ENCODE measurements at regions not wholly inside any gene's neighbourhood (a gene's known extent, or its start where the extent isn't known, plus 50 kb on each side); places are given as distances from the start of the nearest gene placed in this dataset.
"Not testable (repeated sequence)": the region's sequence is repeated elsewhere in the genome, so short reads cannot be mapped to it uniquely, and the experiment has no call there.

DNA sequence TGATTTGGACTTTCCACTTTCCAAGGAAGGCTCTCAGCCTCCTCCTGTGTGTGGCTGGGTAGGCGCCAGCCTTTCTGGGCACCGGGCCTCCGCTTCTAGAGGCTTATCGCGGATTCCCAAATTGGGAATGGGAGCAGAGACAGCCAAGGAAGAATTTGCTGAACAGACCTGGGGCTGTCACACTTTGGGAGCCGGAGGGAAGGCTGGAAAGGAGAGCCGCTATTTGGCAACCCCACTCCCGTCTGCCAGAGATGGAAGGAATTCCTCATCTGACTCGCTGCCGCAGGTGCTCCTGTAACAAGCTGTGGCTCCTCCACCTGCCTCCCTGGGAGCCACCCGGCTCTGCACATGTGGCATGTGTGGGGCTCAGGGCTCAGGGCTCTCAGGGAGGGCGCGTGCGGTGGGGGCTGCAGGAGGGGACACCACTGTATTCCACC, 50.8 kb upstream of the ECHDC3 start:
- no peak for DNase-seq

DNA sequence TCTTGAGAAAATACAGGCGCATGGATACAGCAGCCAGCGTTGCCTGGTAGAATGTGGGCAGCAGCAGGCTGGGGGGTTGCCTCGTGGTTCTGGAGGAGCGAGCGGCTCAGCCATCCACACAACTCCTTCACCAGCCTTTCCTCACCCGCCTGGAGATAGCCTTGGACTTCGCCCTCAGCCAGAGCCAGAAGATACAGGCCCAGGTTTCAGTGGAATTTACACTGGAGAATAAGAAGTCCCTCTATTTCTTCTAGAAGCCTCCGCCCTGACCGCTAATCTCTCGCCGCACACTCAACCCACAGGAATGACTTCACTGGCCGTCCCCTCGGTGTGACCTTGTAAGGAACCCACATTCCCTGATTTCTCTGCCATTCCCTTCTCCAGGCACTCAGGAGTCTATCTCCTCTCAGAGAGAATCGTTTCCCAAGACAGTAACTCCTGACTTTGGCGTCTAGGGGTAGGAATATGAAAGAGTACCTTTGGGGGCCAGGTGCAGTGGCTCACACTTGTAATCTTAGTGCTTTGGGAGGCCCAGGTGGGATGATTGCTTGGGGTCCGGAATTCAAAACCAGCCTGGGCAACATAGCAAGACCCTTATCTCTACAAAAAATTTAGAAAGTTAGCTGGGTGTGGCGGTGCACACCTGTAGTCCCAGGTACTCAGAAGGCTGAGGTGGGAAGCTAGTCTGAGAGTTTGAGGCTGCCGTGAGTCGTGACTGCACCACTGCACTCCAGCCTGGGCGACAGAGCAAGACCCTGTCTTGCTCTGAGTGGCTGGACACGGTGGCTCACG, 52.0 kb upstream of the ECHDC3 start:
- DNase-seq: no peak

DNA sequence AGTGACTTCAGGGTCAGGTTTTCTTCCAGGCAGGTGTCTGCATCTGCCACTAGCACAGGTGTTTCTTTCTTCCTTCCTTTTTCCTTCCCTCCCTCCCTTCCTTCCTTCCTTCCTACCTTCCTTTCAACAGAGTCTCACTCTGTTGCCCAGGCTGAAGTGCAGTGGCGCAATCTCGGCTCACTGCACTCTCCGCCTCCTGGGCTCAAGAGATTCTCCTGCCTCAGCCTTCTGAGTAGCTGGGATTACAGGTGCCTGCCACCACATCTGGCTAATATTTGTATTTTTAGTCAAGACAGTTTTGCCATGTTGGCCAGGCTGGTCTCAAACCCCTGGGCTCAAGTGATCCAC, 53.8 kb upstream of the ECHDC3 start:
- not testable (repeated sequence) for DNase-seq

DNA sequence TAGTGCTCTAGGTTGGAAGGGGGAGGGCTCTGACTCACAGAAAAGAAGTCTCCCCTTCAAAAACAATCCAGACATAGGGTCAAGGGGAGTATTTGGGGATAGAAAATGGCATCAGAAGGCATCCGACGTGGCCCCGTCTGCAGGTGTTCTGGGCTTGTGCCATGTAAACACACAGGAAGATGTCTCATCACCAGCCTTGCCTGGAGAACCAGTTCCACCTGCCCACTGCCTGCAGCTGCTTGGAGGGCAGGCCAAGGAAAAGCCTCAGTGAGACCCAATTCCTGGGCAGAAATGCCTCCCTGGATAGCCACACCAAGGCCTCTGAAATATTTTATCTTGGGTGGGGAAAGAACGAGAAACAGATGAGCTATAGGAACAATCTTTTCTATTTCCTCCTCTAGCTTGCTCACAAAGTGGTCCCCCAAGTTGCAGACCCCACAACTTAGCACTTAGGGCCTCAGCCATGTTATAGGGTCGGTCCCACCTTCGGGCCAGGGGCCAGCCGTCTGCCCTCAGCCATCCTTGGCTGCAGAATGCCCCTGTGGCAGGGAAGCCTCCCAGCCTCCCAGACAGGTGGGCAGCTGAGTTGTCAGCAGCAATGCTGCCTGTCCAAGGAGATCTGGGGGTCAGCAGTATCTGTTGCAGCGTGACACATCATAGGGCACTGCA, 54.3 kb upstream of the ECHDC3 start:
- DNase-seq: no peak

DNA sequence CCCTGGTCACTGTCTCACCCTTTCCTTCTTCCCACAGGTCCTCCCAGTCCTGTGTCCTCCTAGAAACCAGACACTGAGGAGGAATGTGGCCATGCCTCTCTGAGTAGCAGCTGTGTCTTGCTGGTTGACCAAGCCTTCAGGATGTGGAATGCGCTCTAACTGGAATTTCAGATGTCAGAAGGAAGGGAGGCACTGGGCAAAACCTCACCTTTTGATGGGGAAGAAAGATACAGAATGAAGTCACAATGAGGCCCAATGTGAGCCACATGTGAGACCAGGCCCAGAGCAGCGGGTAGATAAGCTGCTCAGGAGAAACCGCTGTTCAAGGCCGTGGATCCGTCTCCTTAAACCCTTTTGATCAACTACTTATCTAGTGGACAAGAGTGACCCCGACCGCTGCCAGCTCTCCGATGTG, 54.8 kb upstream of the ECHDC3 start:
- DNase-seq: no peak

DNA sequence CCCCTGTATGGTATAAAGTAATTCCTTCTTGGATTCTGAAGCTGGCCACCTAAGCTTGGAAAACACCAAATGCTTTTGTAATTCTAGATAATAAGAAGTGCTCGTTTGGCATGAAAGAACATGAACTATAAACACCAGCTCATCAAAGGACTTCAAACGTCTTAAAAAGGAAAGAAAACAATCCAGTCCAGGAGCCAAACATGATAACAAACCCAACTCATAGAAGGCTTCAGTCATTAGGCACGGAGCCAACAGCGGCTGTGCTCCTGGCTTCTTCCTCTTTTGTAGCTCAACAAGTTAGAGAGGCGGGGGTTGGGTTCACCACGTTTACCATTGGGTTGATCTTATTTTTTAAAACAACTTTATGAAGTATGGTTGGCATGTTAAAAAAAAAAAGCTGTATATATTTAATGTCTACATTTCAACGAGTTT, 56.4 kb upstream of the ECHDC3 start:
- no peak for DNase-seq

DNA sequence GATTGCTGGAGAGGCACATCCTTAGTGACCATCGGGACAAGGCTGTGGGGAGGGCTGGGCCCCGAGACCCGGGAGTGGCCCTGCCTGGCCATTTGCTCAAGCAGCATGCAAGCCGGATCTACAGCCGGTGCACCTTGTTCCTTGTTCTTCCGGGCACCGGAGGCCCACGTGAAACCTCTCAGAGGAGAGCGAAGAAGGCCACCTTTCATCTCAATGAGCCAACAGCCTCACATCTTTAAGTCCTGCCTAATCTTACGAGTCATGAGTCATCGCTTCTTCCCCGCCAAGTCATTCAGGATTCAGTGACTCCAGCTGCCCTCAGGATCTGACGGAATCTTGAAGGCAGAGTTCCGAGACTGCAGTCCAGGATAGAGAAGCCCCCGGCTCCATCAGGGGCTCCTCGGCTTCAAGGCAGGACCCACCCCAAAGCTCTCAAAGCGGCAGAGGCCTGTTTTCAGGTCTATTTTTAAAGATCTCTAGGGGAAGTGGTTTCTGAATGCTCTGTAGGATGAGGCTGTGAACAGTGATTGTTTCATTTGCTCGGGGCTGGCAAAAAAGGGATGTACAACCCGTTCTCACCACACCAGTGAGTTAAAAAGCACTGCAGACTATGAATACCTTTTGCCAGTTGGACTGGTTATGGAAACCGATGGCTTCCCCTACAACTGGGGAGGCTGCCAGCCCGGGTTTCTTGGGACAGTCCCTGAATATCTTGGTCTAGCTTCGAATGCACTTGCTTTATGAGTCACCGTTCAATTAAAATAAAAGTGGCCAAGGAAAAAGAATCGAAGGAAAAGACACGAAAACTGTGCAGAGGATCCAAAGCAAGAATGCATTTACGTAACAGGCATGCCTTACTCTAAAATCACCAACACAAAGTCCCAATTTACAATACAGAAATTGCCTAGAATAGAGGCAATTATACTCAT, 57.2 kb upstream of the ECHDC3 start:
- DNase-seq: no peak

DNA sequence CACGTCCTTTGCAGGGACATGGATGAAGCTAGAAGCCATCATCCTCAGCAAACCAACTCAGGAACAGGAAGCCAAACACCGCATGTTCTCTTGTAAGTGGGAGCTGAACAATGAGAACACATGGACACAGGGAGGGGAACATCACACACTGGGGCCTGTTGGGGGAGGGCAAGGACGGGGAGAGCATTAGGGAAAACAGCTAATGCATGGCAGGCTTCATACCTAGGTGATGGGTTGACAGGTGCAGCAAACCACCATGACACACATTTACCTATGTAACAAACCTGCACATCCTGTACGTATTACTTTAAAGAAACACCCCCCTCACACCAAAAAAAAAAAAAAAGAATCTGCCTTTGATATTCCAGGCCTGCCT, 57.9 kb upstream of the ECHDC3 start:
- DNase-seq: not testable (repeated sequence)

DNA sequence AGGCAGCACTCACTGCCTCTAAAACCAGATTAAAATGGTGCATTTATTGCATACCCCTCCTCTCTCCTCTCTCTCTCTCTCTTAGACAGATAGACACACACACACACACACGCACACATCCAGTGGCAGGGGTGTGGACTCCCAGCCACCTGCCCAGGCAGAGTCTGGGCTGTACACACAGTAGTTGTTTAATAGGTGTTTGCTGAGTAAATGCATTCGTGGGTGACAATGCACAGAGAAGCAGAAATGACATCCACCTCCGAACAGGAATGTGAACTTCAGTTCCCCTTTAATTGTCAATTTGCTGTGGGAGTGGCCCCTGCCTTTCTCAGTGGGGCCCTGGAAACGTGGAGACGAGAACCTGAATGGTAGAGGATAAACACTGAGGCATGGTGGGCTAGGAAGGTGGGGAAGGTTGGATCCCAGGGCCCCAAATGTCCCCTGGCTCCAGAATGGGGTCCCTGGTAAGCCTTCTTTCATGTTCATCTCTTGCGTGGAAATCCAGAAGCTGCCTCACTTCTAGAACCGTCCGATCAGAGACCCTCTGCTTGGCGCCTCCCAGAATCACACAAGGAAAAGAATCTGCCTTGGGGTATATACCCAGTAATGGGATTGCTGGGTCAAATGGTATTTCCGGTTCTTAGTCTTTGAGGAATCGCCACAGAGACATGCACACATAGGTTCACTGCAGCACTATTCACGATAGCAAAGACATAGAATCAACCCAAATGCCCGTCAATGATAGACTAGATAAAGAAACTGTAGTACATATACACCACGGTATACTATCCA, 58.5 kb upstream of the ECHDC3 start:
- no peak for DNase-seq

DNA sequence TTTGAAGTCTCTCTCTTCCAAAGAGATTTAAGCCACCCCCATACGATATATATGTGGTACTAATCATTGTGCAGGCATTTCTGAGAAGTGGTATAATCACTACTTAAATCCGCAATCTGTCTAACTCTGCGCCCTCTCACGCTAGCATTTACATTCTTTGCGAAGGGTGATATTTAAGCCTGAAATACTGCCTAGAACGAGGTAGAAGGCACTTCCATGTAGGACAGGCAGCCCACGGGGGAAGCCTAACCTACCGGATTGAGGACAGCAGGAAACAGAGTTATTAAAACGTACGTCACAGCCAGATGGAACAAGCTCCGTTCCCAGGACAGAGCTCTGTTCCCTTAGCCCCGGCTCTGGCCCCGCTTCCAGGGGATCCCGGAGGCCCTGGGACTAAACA, 59.3 kb upstream of the ECHDC3 start:
- DNase-seq: peak; percentile 8

DNA sequence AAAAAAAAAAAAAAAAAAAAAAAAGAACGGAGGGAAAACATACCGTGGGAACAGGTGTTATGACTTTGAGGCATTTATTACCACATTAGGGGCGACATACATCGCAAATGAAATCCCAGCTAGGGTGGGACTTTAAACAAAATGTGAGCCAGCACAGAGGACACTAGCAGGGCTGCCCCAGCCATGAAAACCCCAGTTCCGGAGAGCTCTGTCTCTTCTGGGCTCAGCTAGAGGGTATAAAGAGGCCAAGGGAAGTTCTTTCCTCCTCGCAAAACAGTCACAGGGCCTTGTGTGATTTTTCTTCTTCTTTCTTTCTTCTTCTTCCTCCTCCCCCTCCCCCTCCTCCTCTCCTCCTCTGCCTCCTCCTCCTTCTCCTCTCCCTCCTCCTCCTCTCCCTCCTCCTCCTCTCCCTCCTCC, 59.9 kb upstream of the ECHDC3 start:
- no peak for DNase-seq

DNA sequence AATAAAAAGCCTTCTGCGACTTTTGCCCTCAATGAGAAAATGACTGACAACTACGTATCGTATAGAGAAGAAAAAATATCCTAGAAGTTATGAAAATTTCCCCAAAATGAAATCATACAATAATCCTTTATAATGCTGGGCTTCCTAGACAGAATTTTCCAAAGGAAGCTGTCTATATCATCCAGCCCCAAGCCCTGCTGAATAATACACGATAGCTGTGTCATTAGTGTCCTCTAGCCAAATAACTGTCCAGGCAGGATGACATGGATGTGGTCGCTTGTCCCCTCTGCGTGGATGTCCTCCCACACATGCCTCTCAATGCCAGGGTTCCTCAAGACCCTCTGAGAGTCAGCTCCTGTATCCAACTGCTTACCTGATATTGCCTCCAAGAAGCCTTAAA, 61.7 kb upstream of the ECHDC3 start:
- DNase-seq: no peak

DNA sequence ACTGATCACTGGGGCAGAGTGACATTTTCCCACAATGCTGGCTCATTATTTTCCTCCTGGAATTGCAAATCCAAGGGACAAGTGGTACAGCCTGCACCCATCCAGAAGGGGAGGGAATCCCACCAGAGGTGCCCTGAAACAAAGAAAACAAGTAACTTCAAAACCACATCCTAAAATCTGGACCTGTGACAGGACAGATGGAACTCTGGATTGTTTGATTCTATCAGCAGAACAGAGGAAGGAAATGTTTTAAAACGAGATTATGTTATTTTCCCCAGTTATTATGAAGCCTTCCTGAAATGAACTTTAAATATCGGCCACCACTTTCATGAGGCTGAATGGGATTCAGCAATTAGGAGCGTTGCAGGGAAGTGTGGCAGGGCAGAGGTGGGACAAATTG, 62.2 kb upstream of the ECHDC3 start:
- DNase-seq: no peak

DNA sequence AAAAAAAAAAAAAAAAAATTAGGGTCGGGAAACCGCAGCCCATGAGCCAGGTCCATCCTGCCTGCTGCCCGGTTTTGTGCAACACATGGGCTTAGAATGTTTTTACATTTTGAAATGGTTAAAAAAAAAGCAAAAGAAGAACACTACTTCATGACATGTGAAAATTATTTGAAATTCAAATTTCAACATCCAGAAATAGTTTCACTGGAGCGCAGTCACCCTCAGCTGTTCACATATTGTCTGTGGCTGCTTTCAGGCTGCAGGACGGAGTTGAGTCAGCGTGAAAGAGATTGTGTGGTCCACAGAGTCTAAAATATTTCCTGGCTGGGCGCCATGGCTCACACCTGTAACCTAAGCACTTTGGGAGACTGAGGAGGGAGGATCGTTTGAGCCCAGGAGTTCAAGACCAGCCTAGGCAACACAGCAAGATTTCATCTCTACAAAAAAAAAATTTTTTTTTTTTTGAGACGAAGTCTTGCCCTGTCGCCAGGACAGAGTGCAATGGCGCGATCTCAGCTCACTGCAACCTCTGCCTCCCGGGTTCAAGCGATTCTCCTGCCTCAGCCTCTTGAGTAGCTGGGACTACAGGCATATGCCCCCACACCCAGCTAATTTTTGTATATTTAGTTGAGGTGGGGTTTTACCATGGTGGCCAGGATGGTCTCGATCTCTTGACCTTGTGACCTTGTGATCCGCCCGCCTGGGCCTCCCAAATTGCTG, 63.9 kb upstream of the ECHDC3 start:
- DNase-seq: no peak

DNA sequence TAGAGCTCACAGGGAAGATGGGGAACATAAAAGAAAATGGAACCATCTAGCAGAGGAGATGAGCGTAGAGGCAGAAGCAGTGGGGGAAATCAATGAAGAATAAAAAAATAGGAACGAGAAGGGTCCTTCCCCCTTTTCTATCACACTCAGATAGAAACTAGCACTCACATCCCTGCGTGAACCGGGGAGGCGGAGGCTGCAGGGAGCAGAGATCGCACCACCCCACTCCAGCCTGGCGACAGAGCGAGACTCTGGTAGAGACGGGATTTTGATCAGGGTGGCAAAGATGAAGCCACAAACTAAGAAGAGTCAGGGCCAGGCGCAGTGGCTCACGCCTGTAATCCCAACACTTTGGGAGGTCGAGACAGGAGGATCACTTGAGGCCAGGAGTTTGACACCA, 64.7 kb upstream of the ECHDC3 start:
- no peak for DNase-seq

DNA sequence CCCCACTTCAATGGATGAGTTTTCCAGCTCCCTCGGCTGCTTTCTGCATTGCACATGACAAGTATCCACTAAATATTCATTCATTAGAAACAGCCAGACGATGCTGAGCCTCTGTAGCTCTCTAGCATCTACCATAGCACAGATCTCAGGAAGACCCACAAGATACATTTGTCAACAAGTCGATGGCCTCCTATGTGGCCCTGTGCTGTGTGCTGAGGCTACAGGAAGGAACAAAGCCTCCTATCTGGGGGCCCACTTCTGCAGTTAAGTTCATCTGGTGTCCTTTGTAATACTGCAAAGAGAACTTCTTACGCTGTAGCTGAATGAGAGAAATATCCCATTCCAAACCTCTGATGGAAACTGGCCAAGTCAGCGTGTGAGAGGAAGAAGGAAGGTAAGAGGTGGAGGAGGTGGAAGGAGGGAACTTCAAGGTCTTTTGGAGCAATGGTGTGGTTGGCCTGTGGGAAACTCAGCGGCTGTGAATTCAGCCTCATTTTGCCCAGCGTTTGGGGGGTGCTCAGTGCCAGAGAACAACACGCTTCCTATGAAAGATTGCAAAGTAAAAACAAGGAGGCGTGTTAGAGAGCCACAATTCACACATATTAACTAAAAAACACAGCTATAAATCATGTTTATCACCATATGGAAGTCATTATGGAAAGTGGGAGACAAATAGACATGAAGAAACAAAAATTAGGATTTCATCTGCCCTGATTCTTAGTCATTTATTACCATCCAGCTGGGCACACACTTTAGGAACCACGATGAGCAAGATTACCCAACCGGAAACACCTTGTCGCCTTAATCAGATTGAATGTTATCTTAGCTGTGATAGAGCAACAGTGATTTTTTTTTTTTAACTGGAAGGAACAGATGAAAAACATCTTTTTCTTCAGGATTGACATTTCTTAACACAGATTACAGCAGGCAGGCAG, 62.2 kb upstream of the USP6NL start:
- DNase-seq: no peak

DNA sequence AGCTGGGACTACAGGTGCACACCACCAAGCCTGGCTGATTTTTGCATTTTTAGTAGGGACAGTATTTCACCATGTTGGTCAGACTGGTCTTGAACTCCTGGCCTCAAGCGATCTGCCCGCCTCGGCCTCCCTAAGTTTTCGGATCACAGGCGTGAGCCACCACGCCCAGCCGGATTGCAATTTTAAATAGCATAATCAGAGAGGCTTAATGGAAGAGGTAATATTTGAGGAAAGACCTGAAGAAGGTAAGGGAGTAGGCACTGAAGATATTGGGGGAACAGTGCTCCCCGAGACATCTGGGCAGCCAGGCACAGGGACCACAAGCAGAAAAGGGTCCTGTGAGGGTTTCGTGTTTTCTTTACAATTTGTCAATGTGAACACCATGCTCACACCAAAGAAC, 61.4 kb upstream of the USP6NL start:
- no peak for DNase-seq

DNA sequence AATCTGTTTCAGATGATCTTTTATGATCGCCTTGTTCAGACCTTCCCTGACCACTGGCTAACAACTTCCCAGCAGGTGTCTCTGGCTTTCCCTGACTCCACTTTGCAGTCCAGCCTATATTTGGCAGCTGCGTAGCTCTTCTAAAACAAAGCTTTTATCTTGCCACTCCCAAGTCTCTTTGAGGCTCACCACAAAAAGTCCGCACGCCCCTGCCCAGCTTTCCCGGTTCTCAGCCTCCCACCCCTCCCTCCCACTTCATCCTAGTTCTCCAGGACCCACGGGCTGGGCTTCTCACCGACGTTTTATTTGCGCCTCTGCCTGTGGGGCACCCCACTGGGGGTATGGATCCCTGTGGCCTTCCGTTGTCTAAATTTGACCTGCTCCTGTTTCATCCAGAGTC, 58.9 kb upstream of the USP6NL start:
- DNase-seq: no peak

DNA sequence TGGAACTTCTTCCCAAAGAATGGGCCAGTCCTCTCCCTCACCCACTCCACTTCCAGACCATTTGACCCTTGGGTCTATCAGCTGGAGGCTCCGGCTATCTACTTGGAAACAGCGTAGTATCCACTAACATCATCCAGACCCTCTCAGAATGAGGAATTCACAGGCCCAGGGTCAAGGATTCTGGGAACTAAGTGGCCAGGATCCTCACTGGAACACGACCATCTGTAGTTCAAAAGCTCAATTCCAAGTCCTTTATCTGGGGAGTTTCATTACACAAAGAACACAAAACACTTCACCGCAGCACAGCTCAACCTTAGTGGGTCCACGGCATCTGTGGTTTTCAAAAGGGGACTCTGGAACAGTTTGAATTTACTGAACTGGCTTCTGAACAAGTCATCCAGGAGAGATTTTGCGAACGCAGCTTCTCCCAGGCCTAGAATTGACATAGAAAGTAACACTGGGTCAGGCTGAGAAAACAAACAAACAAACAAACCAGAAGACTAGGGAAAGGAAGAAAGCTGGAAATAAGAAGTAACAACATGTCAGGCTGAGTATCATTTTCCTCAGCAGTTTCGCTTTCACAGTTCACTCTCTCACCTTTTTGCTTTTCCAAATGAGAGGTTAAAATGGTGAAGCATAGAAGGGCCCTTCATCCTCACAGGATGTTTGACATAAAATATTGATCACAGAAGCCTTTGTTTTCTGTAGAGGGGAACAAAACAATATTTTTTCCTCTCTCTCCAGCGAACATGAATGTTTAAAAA, 57.6 kb upstream of the USP6NL start:
- DNase-seq: no peak

DNA sequence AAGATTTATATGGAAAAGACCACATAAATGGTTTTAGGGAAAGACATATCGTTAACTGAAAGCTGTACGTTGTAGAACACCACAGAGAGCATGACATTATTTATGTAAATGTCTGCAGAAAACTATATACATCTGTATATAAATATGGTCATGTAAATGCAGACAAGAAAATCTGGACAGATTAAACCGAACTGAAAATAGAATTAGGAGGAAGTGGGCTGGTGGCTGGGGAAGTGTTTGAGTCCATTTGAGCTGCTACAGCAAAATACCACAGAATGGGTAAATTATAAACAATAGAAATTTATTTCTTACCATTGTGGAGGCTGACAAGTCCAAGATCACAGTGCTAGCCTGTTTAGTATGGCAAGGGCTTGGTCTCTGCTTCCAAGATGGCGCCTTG, 56.3 kb upstream of the USP6NL start:
- no peak for DNase-seq

Measured in NCI-H2227 treated with DMSO at 0.1 percent for 48 hours (cell line).